H54 (cell line): ENCODE measurements at regions not wholly inside any gene's neighbourhood (a gene's known extent, or its start where the extent isn't known, plus 50 kb on each side); places are given as distances from the start of the nearest gene placed in this dataset.

Source experiments
- DNase-seq: peaks from one replicate; pipeline ENCODE4 v3.0.0; 2011; ENCODE audit warnings: low spot score, mixed read lengths; ENCODE audit not compliant: insufficient read length
- FAIRE-seq: peaks from 3 replicates; lab custom pipeline; 2011; peaks lifted over from hg19 to GRCh38; lab: Jason Lieb, UNC
- POLR2A ChIP-seq: IDR thresholded peaks from 2 replicates; pipeline ENCODE4 v1.6.1; 2011; ENCODE audit warnings: low read depth, mild to moderate bottlenecking, low read length

- DNase-seq = no peak
- FAIRE-seq = no peak
- no peak for TF ChIP-seq POLR2A
Observed at GRCh38 chr9:93900971-93901861, 53.9 kb downstream of the BARX1 start.

- TF ChIP-seq POLR2A = no peak
- no peak for FAIRE-seq
- no peak for DNase-seq
Observed at GRCh38 chr9:93900436-93900819, 54.7 kb downstream of the BARX1 start.

GRCh38 chr9:93899609-93900435, 55.3 kb downstream of the BARX1 start:
- TF ChIP-seq POLR2A = no peak
- FAIRE-seq (no peak), DNase-seq (no peak)

- no peak for TF ChIP-seq POLR2A
- no peak for DNase-seq
- no peak for FAIRE-seq
Observed at GRCh38 chr9:93898502-93899426, 56.4 kb downstream of the BARX1 start.

GRCh38 chr9:93898026-93898425, 57.1 kb downstream of the BARX1 start:
- FAIRE-seq = no peak
- no peak for DNase-seq
- no peak for TF ChIP-seq POLR2A

- FAIRE-seq (no peak), DNase-seq (no peak)
- no peak for TF ChIP-seq POLR2A
Observed at GRCh38 chr9:93897075-93897970, 57.8 kb downstream of the BARX1 start.

GRCh38 chr9:93896496-93897033, 58.6 kb downstream of the BARX1 start:
- no peak for TF ChIP-seq POLR2A
- no peak for FAIRE-seq
- no peak for DNase-seq

- no peak for FAIRE-seq
- no peak for TF ChIP-seq POLR2A
Observed at GRCh38 chr9:93896093-93896492, 59.1 kb downstream of the BARX1 start.

GRCh38 chr9:93895535-93895934, 59.6 kb downstream of the BARX1 start:
- FAIRE-seq (no peak), DNase-seq (no peak)
- no peak for TF ChIP-seq POLR2A

More at GRCh38 chr9:93896093-93896492, 59.1 kb downstream of the BARX1 start:
- DNase-seq = no peak

GRCh38 chr9:93894691-93895079, 60.5 kb downstream of the BARX1 start:
- DNase-seq = no peak
- no peak for TF ChIP-seq POLR2A
- no peak for FAIRE-seq

GRCh38 chr9:93893899-93894690, 61.1 kb downstream of the BARX1 start:
- FAIRE-seq (no peak), DNase-seq (no peak)
- TF ChIP-seq POLR2A = no peak
